ENCODE measurements at regions not wholly inside any gene's neighbourhood (a gene's known extent, or its start where the extent isn't known, plus 50 kb on each side); places are given as distances from the start of the nearest gene placed in this dataset.

- TF ChIP-seq, protein P1, sequence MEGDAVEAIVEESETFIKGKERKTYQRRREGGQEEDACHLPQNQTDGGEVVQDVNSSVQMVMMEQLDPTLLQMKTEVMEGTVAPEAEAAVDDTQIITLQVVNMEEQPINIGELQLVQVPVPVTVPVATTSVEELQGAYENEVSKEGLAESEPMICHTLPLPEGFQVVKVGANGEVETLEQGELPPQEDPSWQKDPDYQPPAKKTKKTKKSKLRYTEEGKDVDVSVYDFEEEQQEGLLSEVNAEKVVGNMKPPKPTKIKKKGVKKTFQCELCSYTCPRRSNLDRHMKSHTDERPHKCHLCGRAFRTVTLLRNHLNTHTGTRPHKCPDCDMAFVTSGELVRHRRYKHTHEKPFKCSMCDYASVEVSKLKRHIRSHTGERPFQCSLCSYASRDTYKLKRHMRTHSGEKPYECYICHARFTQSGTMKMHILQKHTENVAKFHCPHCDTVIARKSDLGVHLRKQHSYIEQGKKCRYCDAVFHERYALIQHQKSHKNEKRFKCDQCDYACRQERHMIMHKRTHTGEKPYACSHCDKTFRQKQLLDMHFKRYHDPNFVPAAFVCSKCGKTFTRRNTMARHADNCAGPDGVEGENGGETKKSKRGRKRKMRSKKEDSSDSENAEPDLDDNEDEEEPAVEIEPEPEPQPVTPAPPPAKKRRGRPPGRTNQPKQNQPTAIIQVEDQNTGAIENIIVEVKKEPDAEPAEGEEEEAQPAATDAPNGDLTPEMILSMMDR (IDR thresholded peaks at IDR 0.05): no peak
- no peak for TF ChIP-seq POLR2A (IDR thresholded peaks at IDR 0.05)
Measured at GRCh38 chr2:192278701-192279100, 84.0 kb upstream of the TMEFF2 start.

All from sigmoid colon (tissue), 3 donors.